ENCODE measurements at regions not wholly inside any gene's neighbourhood (a gene's known extent, or its start where the extent isn't known, plus 50 kb on each side); places are given as distances from the start of the nearest gene placed in this dataset.

GRCh38 chr1:72885841-72886240, 603.5 kb upstream of the NEGR1 start:
- TF ChIP-seq PATZ1 (CRISPR knock-in tag; IDR thresholded peaks at IDR 0.05; ENCODE audit: borderline replicate concordance) (no peak), TSHZ2 (CRISPR knock-in tag; IDR thresholded peaks at IDR 0.05) (no peak), TOX (CRISPR knock-in tag; IDR thresholded peaks at IDR 0.05; ENCODE audit: borderline replicate concordance) (no peak), BACH2 (CRISPR knock-in tag; IDR thresholded peaks at IDR 0.05; ENCODE audit: borderline replicate concordance) (no peak), CREB5 (CRISPR knock-in tag; IDR thresholded peaks at IDR 0.05; ENCODE audit: low read depth) (no peak), POU6F1 (CRISPR knock-in tag; IDR thresholded peaks at IDR 0.05; ENCODE audit: borderline replicate concordance, low read depth) (no peak), RARB (CRISPR knock-in tag; IDR thresholded peaks at IDR 0.05) (no peak), CSRNP3 (CRISPR knock-in tag; IDR thresholded peaks at IDR 0.05) (no peak), ZFP30 (CRISPR knock-in tag; IDR thresholded peaks at IDR 0.05) (no peak), ESRRG (CRISPR knock-in tag; IDR thresholded peaks at IDR 0.05) (no peak)
